Smooth muscle cell (in vitro differentiated cells): ENCODE measurements at regions not wholly inside any gene's neighbourhood (a gene's known extent, or its start where the extent isn't known, plus 50 kb on each side); places are given as distances from the start of the nearest gene placed in this dataset.
"Not testable (repeated sequence)": the region's sequence is repeated elsewhere in the genome, so short reads cannot be mapped to it uniquely, and the experiment has no call there.

Source experiments
- DNase-seq: peaks from one replicate; lab custom pipeline; 2025; ENCODE audit not compliant: unreplicated experiment; lab: John Stamatoyannopoulos, UW
- H2AFZ ChIP-seq: fragments of 200-600 bp; sonication (generic); 2 replicates; pipeline ENCODE4 v1.6.0; 2016; ENCODE audit warnings: antibody characterized with exemption, low read depth, mild to moderate bottlenecking
- H3F3A ChIP-seq: fragments of 200-600 bp; sonication (generic); 2 replicates; pipeline ENCODE4 v1.6.0; 2017; ENCODE audit warnings: antibody characterized with exemption, low read depth
- H3K27ac ChIP-seq: fragments of 200-600 bp; sonication (generic); 2 replicates; pipeline ENCODE4 v1.5.1; 2016; ENCODE audit warnings: low read depth, mild to moderate bottlenecking
- H3K27me3 ChIP-seq: fragments of 200-600 bp; sonication (generic); 2 replicates; pipeline ENCODE4 v1.6.1; 2016; ENCODE audit warnings: low read depth, mild to moderate bottlenecking
- H3K36me3 ChIP-seq: fragments of 200-600 bp; sonication (generic); 2 replicates; pipeline ENCODE4 v1.5.1; 2016; ENCODE audit warnings: low read depth
- H3K4me1 ChIP-seq: fragments of 200-600 bp; sonication (generic); 2 replicates; pipeline ENCODE4 v1.5.1; 2016; ENCODE audit warnings: low read depth
- H3K4me2 ChIP-seq: fragments of 200-600 bp; sonication (generic); 2 replicates; pipeline ENCODE4 v1.6.0; 2016; ENCODE audit warnings: mild to moderate bottlenecking
- H3K4me3 ChIP-seq: fragments of 200-600 bp; sonication (generic); 2 replicates; pipeline ENCODE4 v1.5.1; 2016; ENCODE audit warnings: mild to moderate bottlenecking
- H3K79me2 ChIP-seq: fragments of 200-600 bp; sonication (generic); 2 replicates; pipeline ENCODE4 v1.6.0; 2016; ENCODE audit warnings: low read depth, mild to moderate bottlenecking
- H3K9ac ChIP-seq: fragments of 200-600 bp; sonication (generic); 2 replicates; pipeline ENCODE4 v1.6.0; 2016; ENCODE audit warnings: low read depth
- H3K9me3 ChIP-seq: fragments of 200-600 bp; sonication (generic); replicated peaks from 2 replicates; pipeline ENCODE4 v1.5.1; 2016; ENCODE audit warnings: low read depth
- H4K20me1 ChIP-seq: fragments of 200-600 bp; sonication (generic); 2 replicates; pipeline ENCODE4 v1.6.0; 2016; ENCODE audit warnings: low read depth
- WGBS: methylation state at CpG from one replicate; pipeline ENCODE4 v1.1.7; 2016; ENCODE audit warnings: low lambda C conversion rate; 5-methylcytosine and 5-hydroxymethylcytosine counted together
- TF ChIP-seq, protein P1 (sequence below): fragments of 200-600 bp; sonication (generic); IDR thresholded peaks from 2 replicates; pipeline ENCODE4 v1.5.1; 2017; ENCODE audit warnings: borderline replicate concordance, mild to moderate bottlenecking, antibody characterized with exemption; ENCODE audit not compliant: insufficient read depth, poor library complexity, severe bottlenecking

DNA sequence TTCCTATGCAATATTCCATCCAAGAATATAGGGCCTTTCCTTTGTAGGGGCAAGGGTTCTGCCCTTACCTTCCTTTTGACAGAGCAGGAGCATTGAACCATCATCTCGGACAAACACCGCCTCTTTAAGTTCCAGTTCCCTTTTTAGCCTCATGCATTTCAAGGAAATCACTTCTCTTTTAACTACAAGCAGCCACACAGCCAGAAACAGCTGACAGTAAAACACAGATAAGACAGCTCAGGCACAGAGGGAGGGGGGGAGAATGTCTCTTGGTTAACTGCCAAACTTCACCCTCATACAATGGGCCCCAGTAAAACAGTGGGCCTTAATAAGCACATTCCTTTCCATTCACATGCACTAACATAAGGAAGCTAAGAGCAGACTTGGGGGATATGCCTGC, 648.3 kb downstream of the GABRG1 start:
- no peaks in the 10 kb centered on the region for H3K27me3 ChIP-seq
- WGBS: 53% methylated on average over 2 of the region's 2 CpGs
- H3K9me3 ChIP-seq: no peaks in the 10 kb centered on the region
- H3K4me2 ChIP-seq: no peak overlapping the region
- H3K27ac ChIP-seq: no peak overlapping the region
- H2AFZ ChIP-seq: peak overlapping the region; percentile 58
- H3K9ac ChIP-seq: no peak overlapping the region
- no peak overlapping the region for H3K4me3 ChIP-seq
- H3K79me2 ChIP-seq: no peaks in the 10 kb centered on the region
- no peaks in the 10 kb centered on the region for H3F3A ChIP-seq
- no peaks in the 10 kb centered on the region for H3K36me3 ChIP-seq
- H4K20me1 ChIP-seq: no peaks in the 10 kb centered on the region
- no peak for DNase-seq
- TF ChIP-seq, protein P1, sequence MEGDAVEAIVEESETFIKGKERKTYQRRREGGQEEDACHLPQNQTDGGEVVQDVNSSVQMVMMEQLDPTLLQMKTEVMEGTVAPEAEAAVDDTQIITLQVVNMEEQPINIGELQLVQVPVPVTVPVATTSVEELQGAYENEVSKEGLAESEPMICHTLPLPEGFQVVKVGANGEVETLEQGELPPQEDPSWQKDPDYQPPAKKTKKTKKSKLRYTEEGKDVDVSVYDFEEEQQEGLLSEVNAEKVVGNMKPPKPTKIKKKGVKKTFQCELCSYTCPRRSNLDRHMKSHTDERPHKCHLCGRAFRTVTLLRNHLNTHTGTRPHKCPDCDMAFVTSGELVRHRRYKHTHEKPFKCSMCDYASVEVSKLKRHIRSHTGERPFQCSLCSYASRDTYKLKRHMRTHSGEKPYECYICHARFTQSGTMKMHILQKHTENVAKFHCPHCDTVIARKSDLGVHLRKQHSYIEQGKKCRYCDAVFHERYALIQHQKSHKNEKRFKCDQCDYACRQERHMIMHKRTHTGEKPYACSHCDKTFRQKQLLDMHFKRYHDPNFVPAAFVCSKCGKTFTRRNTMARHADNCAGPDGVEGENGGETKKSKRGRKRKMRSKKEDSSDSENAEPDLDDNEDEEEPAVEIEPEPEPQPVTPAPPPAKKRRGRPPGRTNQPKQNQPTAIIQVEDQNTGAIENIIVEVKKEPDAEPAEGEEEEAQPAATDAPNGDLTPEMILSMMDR: no peak
- H3K4me1 ChIP-seq: no peaks in the 10 kb centered on the region

DNA sequence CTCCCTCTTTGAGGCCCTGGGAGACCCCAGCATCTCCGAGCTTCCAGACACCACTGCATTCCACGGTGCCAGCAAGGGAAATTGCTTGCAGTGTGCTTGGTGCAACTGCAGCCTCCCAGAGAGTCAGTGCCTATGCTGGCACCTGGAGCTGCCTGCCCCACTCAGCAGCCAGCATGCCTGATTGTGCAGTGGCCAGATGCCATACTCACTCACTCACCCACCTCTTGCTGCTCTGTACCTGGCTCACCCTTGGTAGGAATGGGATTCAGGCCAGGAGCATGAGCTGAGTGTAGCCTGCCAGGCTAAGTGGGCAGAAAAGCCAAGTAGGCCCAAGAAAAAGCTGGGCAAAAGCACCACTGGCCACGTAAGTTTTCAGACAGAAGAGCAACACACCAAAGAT, 651.4 kb downstream of the GABRG1 start:
- Histone ChIP-seq H3K4me1 (no peaks in the 10 kb centered on the region), H4K20me1 (no peaks in the 10 kb centered on the region), H3K9me3 (no peaks in the 10 kb centered on the region), H3K9ac (no peak overlapping the region), H2AFZ (no peak overlapping the region), H3K79me2 (no peaks in the 10 kb centered on the region), H3K4me3 (no peak overlapping the region), H3K4me2 (no peak overlapping the region), H3K27me3 (no peaks in the 10 kb centered on the region), H3K36me3 (no peaks in the 10 kb centered on the region), H3F3A (no peaks in the 10 kb centered on the region), H3K27ac (no peak overlapping the region)
- WGBS: 79% methylated on average over 3 of the region's 3 CpGs
- TF ChIP-seq, protein P1: no peak
- DNase-seq: no peak

DNA sequence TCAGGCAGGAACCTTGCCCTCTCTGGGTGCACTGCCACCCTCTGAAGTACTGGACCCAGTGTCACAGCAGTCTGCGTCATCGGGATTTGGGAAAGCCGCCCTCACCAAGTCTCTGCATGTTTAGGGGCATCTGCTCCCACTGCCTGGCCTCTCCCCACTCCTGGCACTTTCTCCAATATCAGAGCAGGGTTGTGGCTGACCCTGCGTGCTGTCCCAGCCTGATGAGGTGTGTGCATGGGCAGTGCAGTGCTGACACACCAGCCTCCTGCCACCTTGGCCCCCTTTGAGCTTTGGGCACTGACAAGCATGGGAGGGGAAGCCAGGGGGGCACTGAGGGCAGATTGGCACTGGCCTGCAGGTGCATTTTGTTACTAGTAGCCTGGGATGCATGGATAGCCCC, 652.5 kb downstream of the GABRG1 start:
- TF ChIP-seq, protein P1: no peak
- DNase-seq: no peak
- Histone ChIP-seq H3K79me2 (no peaks in the 10 kb centered on the region), H3K27me3 (no peaks in the 10 kb centered on the region), H3K4me2 (no peak overlapping the region), H3K27ac (no peak overlapping the region), H3K9ac (no peak overlapping the region), H3K4me3 (no peak overlapping the region), H3K36me3 (no peaks in the 10 kb centered on the region), H3F3A (no peaks in the 10 kb centered on the region), H3K4me1 (no peaks in the 10 kb centered on the region), H2AFZ (no peak overlapping the region), H3K9me3 (no peaks in the 10 kb centered on the region), H4K20me1 (no peaks in the 10 kb centered on the region)
- 88% methylated on average over 4 of the region's 4 CpGs for WGBS

DNA sequence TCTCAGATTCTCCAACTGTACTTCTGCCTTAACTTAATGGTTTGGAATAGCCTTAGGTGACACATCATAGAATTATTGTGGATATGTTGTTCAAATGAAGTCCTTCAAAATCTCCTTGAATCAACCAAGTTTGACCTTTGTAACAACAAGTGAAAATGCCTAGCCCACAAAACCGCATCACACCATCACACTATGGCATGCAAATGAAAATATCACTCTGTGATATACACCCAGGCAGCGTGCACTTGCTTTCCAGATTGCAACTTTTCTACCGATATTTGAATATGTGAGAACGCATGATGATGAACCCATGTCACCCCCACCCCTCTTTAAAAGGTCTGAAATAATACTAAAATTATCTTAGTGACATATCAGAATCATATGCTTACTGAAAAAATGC, 656.7 kb downstream of the GABRG1 start:
- no peaks in the 10 kb centered on the region for H3K27me3 ChIP-seq
- H3K4me2 ChIP-seq: no peak overlapping the region
- H3K4me3 ChIP-seq: no peak overlapping the region
- no peaks in the 10 kb centered on the region for H3K36me3 ChIP-seq
- no peak overlapping the region for H2AFZ ChIP-seq
- 93% methylated on average over 4 of the region's 4 CpGs for WGBS
- TF ChIP-seq, protein P1: no peak
- H3K4me1 ChIP-seq: no peaks in the 10 kb centered on the region
- DNase-seq: no peak
- no peak overlapping the region for H3K27ac ChIP-seq
- H3K79me2 ChIP-seq: no peaks in the 10 kb centered on the region
- no peak overlapping the region for H3K9ac ChIP-seq
- H4K20me1 ChIP-seq: no peaks in the 10 kb centered on the region
- no peaks in the 10 kb centered on the region for H3K9me3 ChIP-seq
- no peaks in the 10 kb centered on the region for H3F3A ChIP-seq

DNA sequence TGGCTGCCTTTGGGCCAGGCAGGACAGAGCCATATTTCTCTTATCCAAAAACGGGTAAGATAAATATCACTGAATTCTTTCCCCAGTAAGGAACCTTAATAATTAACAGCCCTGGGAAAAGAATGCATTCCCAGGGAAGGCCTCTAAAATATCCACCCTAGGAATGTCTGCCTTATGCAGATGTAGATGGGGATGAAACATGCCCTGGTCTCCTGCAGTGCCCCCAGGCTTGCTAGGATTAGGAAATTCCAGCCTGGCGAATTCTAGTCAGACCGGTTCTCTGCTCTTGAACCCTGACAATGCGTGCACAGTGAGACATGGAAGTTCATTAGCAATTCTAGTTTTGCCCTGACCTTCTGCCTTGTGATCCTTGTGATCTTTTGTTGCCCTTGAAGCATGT, 663.7 kb downstream of the GABRG1 start:
- not testable (repeated sequence) for H2AFZ ChIP-seq, DNase-seq, H3F3A ChIP-seq, H3K79me2 ChIP-seq, H3K4me1 ChIP-seq, H3K9me3 ChIP-seq, H3K36me3 ChIP-seq, H3K27ac ChIP-seq, H3K9ac ChIP-seq, H3K4me3 ChIP-seq, H4K20me1 ChIP-seq, H3K27me3 ChIP-seq, H3K4me2 ChIP-seq
- 79% methylated on average over 4 of the region's 4 CpGs for WGBS
